Upper lobe of right lung (tissue), 1 donor: ENCODE measurements at regions not wholly inside any gene's neighbourhood (a gene's known extent, or its start where the extent isn't known, plus 50 kb on each side); places are given as distances from the start of the nearest gene placed in this dataset.

Experiments
- ATAC-seq: fragments of 200-7000 bp; cut with Tn5 transposase; one replicate; pipeline ENCODE4 v1.9.1; 2020; ENCODE audit warnings: mild to moderate bottlenecking, moderate library complexity
- DNase-seq: peaks from one replicate; pipeline ENCODE4 v3.0.0-alpha.2; 2020
- H3K27ac ChIP-seq: fragments of 200-600 bp; one replicate; pipeline ENCODE4 v1.8.0; 2022
- H3K27me3 ChIP-seq: fragments of 200-600 bp; one replicate; pipeline ENCODE4 v1.8.0; 2022; ENCODE audit warnings: mild to moderate bottlenecking
- H3K36me3 ChIP-seq: fragments of 200-600 bp; one replicate; pipeline ENCODE4 v1.8.0; 2022
- H3K4me1 ChIP-seq: fragments of 200-600 bp; one replicate; pipeline ENCODE4 v1.8.0; 2022
- H3K4me3 ChIP-seq: fragments of 200-600 bp; one replicate; pipeline ENCODE4 v1.8.0; 2022; ENCODE audit warnings: mild to moderate bottlenecking
- H3K9me3 ChIP-seq: fragments of 200-600 bp; one replicate; pipeline ENCODE4 v1.8.0; 2022
- CTCF ChIP-seq: fragments of 200-600 bp; IDR thresholded peaks from one replicate; pipeline ENCODE4 v1.8.0; 2022; ENCODE audit warnings: antibody characterized with exemption
- intact Hi-C: fragments of 100-400 bp; cut with DNase I; formaldehyde crosslinking; loops from one replicate; pipeline ENCODE4 v1.11.0; 2022
- donor health status: DM: no; HTN: yes; CAD: no; lungs with severe emphysema.

- no peak overlapping the region for H3K27ac ChIP-seq
- H3K9me3 ChIP-seq, result no peaks in the 10 kb centered on the region
- no peaks in the 10 kb centered on the region for H3K27me3 ChIP-seq
- no peaks in the 10 kb centered on the region for H3K36me3 ChIP-seq
- ATAC-seq, result no peak
- no peak for TF ChIP-seq CTCF
- no peak for DNase-seq
- no peaks in the 10 kb centered on the region for H3K4me1 ChIP-seq
- intact Hi-C loops, result no loop called here
- H3K4me3 ChIP-seq, result no peak overlapping the region
These were observed 139.9 kb upstream of the GAS1 start for GRCh38 chr9:87087197-87087596.

GRCh38 chr9:87088192-87088591 lies 140.9 kb upstream of the GAS1 start:
- intact Hi-C loops, result no loop called here

GRCh38 chr9:87088621-87089365 lies 141.5 kb upstream of the GAS1 start:
- Histone ChIP-seq H3K36me3 (no peaks in the 10 kb centered on the region), H3K27me3 (no peaks in the 10 kb centered on the region), H3K4me1 (no peaks in the 10 kb centered on the region), H3K27ac (no peak overlapping the region), H3K9me3 (no peaks in the 10 kb centered on the region), H3K4me3 (no peak overlapping the region)
- no peak for ATAC-seq
- no peak for DNase-seq
- intact Hi-C loops, result no loop called here
- no peak for TF ChIP-seq CTCF

More at GRCh38 chr9:87088192-87088591, 140.9 kb upstream of the GAS1 start:
- Histone ChIP-seq H3K36me3 (no peaks in the 10 kb centered on the region), H3K4me3 (no peak overlapping the region), H3K9me3 (no peaks in the 10 kb centered on the region), H3K4me1 (no peaks in the 10 kb centered on the region), H3K27ac (no peak overlapping the region), H3K27me3 (no peaks in the 10 kb centered on the region)
- no peak for TF ChIP-seq CTCF
- no peak for DNase-seq
- ATAC-seq, result no peak

GRCh38 chr9:87089506-87089905 lies 142.2 kb upstream of the GAS1 start:
- H3K4me1 ChIP-seq, result no peaks in the 10 kb centered on the region
- no peak for TF ChIP-seq CTCF
- H3K9me3 ChIP-seq, result no peaks in the 10 kb centered on the region
- no peak overlapping the region for H3K4me3 ChIP-seq
- no peak for DNase-seq
- no peaks in the 10 kb centered on the region for H3K36me3 ChIP-seq
- intact Hi-C loops, result no loop called here
- ATAC-seq, result no peak
- no peaks in the 10 kb centered on the region for H3K27me3 ChIP-seq
- no peak overlapping the region for H3K27ac ChIP-seq

GRCh38 chr9:87089929-87090328 lies 142.6 kb upstream of the GAS1 start:
- intact Hi-C loops, result no loop called here
- DNase-seq (no peak), ATAC-seq (no peak)
- Histone ChIP-seq H3K27ac (no peak overlapping the region), H3K27me3 (no peaks in the 10 kb centered on the region), H3K36me3 (no peaks in the 10 kb centered on the region), H3K9me3 (no peaks in the 10 kb centered on the region), H3K4me3 (no peak overlapping the region), H3K4me1 (no peaks in the 10 kb centered on the region)
- no peak for TF ChIP-seq CTCF

- intact Hi-C loops, result no loop called here
- TF ChIP-seq CTCF, result no peak
- DNase-seq (no peak), ATAC-seq (no peak)
- Histone ChIP-seq H3K27ac (no peak overlapping the region), H3K36me3 (no peaks in the 10 kb centered on the region), H3K4me1 (no peaks in the 10 kb centered on the region), H3K4me3 (no peak overlapping the region), H3K9me3 (no peaks in the 10 kb centered on the region), H3K27me3 (peaks cover 4% of the 10 kb centered on the region)
These were observed 146.5 kb upstream of the GAS1 start for GRCh38 chr9:87093777-87094176.
